ENCODE measurements at regions not wholly inside any gene's neighbourhood (a gene's known extent, or its start where the extent isn't known, plus 50 kb on each side); places are given as distances from the start of the nearest gene placed in this dataset.
A peak's percentile ranks its signal among the peaks of the same experiment; 100 is the strongest.

DNA sequence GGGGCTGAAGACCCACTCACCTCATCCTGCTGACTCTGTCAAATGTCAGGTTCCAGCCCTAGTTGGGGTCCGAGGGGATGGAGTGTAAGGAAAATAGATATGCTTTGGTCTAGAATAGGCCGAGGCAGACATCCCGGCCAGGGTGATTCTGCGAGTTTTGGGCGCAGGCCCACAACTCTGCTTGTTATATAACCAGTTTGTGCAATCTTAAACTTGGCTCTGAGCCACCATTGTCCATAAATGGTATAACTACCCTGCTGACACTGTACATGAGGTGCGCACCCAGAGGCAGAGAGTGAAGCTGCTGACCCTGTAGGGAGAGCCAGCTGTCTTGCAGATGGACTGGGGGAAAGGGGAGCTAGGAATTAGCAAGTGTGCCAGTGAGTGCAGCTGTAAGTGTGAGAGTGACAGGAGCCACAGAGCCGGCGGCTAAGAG is 1388.8 kb downstream of the AMY1C start (continued):
- no peak for TF ChIP-seq ZNF7 (CRISPR knock-in tag; IDR thresholded peaks at IDR 0.05)
- TF ChIP-seq, protein P1, sequence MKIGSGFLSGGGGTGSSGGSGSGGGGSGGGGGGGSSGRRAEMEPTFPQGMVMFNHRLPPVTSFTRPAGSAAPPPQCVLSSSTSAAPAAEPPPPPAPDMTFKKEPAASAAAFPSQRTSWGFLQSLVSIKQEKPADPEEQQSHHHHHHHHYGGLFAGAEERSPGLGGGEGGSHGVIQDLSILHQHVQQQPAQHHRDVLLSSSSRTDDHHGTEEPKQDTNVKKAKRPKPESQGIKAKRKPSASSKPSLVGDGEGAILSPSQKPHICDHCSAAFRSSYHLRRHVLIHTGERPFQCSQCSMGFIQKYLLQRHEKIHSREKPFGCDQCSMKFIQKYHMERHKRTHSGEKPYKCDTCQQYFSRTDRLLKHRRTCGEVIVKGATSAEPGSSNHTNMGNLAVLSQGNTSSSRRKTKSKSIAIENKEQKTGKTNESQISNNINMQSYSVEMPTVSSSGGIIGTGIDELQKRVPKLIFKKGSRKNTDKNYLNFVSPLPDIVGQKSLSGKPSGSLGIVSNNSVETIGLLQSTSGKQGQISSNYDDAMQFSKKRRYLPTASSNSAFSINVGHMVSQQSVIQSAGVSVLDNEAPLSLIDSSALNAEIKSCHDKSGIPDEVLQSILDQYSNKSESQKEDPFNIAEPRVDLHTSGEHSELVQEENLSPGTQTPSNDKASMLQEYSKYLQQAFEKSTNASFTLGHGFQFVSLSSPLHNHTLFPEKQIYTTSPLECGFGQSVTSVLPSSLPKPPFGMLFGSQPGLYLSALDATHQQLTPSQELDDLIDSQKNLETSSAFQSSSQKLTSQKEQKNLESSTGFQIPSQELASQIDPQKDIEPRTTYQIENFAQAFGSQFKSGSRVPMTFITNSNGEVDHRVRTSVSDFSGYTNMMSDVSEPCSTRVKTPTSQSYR (CRISPR knock-in tag; IDR thresholded peaks at IDR 0.05; ENCODE audit: borderline replicate concordance), result no peak
- TF ChIP-seq, protein P2, sequence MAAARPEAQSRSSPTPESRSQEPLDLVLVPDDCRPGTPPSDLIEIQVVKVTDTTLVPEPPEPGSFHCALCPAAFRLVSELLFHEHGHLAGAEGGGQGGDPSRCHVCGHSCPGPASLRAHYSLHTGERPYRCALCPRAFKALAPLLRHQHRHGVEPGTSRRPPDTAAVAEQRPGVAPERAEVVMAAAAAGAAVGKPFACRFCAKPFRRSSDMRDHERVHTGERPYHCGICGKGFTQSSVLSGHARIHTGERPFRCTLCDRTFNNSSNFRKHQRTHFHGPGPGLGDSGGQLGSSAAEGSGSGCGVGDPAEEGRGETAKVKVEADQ (CRISPR knock-in tag; IDR thresholded peaks at IDR 0.05; ENCODE audit: borderline replicate concordance), result no peak
- TF ChIP-seq MIXL1 (CRISPR knock-in tag; IDR thresholded peaks at IDR 0.05), result no peak
- TF ChIP-seq RFXANK (CRISPR knock-in tag; IDR thresholded peaks at IDR 0.05), result no peak
- TF ChIP-seq ASH2L (IDR thresholded peaks at IDR 0.05; ENCODE audit: insufficient read length, low read depth, low read length), result no peak
- no peak for TF ChIP-seq KDM6A (CRISPR knock-in tag; IDR thresholded peaks at IDR 0.05; ENCODE audit: low read depth)
- TF ChIP-seq ZNF326 (CRISPR knock-in tag; IDR thresholded peaks at IDR 0.05; ENCODE audit: borderline replicate concordance), result no peak
- TF ChIP-seq, protein P3, sequence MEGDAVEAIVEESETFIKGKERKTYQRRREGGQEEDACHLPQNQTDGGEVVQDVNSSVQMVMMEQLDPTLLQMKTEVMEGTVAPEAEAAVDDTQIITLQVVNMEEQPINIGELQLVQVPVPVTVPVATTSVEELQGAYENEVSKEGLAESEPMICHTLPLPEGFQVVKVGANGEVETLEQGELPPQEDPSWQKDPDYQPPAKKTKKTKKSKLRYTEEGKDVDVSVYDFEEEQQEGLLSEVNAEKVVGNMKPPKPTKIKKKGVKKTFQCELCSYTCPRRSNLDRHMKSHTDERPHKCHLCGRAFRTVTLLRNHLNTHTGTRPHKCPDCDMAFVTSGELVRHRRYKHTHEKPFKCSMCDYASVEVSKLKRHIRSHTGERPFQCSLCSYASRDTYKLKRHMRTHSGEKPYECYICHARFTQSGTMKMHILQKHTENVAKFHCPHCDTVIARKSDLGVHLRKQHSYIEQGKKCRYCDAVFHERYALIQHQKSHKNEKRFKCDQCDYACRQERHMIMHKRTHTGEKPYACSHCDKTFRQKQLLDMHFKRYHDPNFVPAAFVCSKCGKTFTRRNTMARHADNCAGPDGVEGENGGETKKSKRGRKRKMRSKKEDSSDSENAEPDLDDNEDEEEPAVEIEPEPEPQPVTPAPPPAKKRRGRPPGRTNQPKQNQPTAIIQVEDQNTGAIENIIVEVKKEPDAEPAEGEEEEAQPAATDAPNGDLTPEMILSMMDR (CRISPR knock-in tag; IDR thresholded peaks at IDR 0.05), result peak; percentile 39
- no peak for TF ChIP-seq ZFP1 (CRISPR knock-in tag; IDR thresholded peaks at IDR 0.05)
- no peak for TF ChIP-seq ZNF160 (CRISPR knock-in tag; IDR thresholded peaks at IDR 0.05)
- TF ChIP-seq BRD4 (CRISPR knock-in tag; IDR thresholded peaks at IDR 0.05), result no peak
- TF ChIP-seq, protein P4, sequence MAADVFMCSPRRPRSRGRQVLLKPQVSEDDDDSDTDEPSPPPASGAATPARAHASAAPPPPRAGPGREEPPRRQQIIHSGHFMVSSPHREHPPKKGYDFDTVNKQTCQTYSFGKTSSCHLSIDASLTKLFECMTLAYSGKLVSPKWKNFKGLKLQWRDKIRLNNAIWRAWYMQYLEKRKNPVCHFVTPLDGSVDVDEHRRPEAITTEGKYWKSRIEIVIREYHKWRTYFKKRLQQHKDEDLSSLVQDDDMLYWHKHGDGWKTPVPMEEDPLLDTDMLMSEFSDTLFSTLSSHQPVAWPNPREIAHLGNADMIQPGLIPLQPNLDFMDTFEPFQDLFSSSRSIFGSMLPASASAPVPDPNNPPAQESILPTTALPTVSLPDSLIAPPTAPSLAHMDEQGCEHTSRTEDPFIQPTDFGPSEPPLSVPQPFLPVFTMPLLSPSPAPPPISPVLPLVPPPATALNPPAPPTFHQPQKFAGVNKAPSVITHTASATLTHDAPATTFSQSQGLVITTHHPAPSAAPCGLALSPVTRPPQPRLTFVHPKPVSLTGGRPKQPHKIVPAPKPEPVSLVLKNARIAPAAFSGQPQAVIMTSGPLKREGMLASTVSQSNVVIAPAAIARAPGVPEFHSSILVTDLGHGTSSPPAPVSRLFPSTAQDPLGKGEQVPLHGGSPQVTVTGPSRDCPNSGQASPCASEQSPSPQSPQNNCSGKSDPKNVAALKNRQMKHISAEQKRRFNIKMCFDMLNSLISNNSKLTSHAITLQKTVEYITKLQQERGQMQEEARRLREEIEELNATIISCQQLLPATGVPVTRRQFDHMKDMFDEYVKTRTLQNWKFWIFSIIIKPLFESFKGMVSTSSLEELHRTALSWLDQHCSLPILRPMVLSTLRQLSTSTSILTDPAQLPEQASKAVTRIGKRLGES (CRISPR knock-in tag; IDR thresholded peaks at IDR 0.05; ENCODE audit: borderline replicate concordance), result no peak
- peak; percentile 32; the same call in 1 of the 2 replicates for TF ChIP-seq POGZ (CRISPR knock-in tag; IDR thresholded peaks at IDR 0.05)
- no peak for TF ChIP-seq ZNF552 (CRISPR knock-in tag; IDR thresholded peaks at IDR 0.05; ENCODE audit: borderline replicate concordance)
- TF ChIP-seq TEAD3 (CRISPR knock-in tag; optimal IDR thresholded peaks at IDR 0.05; ENCODE audit: borderline replicate concordance), result no peak
- no peak for TF ChIP-seq SMAD9 (CRISPR knock-in tag; IDR thresholded peaks at IDR 0.05)
- no peak for TF ChIP-seq ZKSCAN8 (CRISPR knock-in tag; IDR thresholded peaks at IDR 0.05; ENCODE audit: borderline replicate concordance)
- TF ChIP-seq ZNF432 (CRISPR knock-in tag; IDR thresholded peaks at IDR 0.05; ENCODE audit: borderline replicate concordance), result no peak
- TF ChIP-seq CBX1 (IDR thresholded peaks at IDR 0.05; ENCODE audit: low read depth), result no peak
- TF ChIP-seq SIX4 (CRISPR knock-in tag; IDR thresholded peaks at IDR 0.05), result no peak
- no peak for TF ChIP-seq FOXO1 (CRISPR knock-in tag; IDR thresholded peaks at IDR 0.05)
- TF ChIP-seq CENPX (CRISPR knock-in tag; IDR thresholded peaks at IDR 0.05), result no peak
